HepG2 (cell line): ENCODE measurements at regions not wholly inside any gene's neighbourhood (a gene's known extent, or its start where the extent isn't known, plus 50 kb on each side); places are given as distances from the start of the nearest gene placed in this dataset.

Experiments used
- CEBPB ChIP-seq: IDR thresholded peaks from 2 replicates; pipeline ENCODE4 v1.6.1; 2011; ENCODE audit warnings: low read depth, low read length, improper control_type of control experiment, borderline replicate concordance
- EP300 ChIP-seq, 3 experiments: sonication (generic) in 1 of 3; formaldehyde crosslinking in 1 of 3; IDR thresholded peaks; 2 replicates each; pipeline versions ENCODE4 v1.5.1 to v1.6.1; 2011 to 2020; ENCODE audit warnings: low read depth in 2 of 3, low read length in 2 of 3, borderline replicate concordance in 1 of 3, improper control_type of control experiment in 1 of 3, mild to moderate bottlenecking in 1 of 3, missing genetic modification reagents in 1 of 3, moderate library complexity in 1 of 3
- RAD21 ChIP-seq: fragments of 450-650 bp; formaldehyde crosslinking; IDR thresholded peaks from 2 replicates; pipeline ENCODE4 v1.5.0; 2020; ENCODE audit warnings: mild to moderate bottlenecking
- SRF ChIP-seq: IDR thresholded peaks from 2 replicates; pipeline ENCODE4 v1.6.1; 2011; ENCODE audit warnings: mild to moderate bottlenecking, low read depth, low read length, moderate library complexity
- TBP ChIP-seq: sonication (generic); formaldehyde crosslinking; IDR thresholded peaks from 2 replicates; pipeline ENCODE4 v1.5.0; 2020; ENCODE audit warnings: missing genetic modification reagents
- ZBTB21 ChIP-seq: sonication (generic); formaldehyde crosslinking; IDR thresholded peaks from 2 replicates; pipeline ENCODE4 v1.4.0; 2020; ENCODE audit warnings: missing genetic modification reagents
- ZBTB7A ChIP-seq: sonication (generic); formaldehyde crosslinking; IDR thresholded peaks from 2 replicates; pipeline ENCODE4 v1.8.0; 2022; ENCODE audit warnings: mild to moderate bottlenecking, missing genetic modification reagents
- ZNF333 ChIP-seq: sonication (generic); formaldehyde crosslinking; IDR thresholded peaks from 2 replicates; pipeline ENCODE4 v1.4.0; 2020; ENCODE audit warnings: mild to moderate bottlenecking, missing genetic modification reagents, borderline replicate concordance
- ZNF558 ChIP-seq: sonication (generic); formaldehyde crosslinking; IDR thresholded peaks from 2 replicates; pipeline ENCODE4 v1.9.0; 2022; ENCODE audit warnings: mild to moderate bottlenecking, missing genetic modification reagents, borderline replicate concordance
- TF ChIP-seq, protein P1 (sequence below): sonication (generic); formaldehyde crosslinking; IDR thresholded peaks from 2 replicates; pipeline ENCODE4 v1.4.0; 2020; ENCODE audit warnings: missing genetic modification reagents
- TF ChIP-seq, protein P2 (sequence below): sonication (generic); formaldehyde crosslinking; IDR thresholded peaks from 2 replicates; pipeline ENCODE4 v1.5.0; 2020; ENCODE audit warnings: mild to moderate bottlenecking, missing genetic modification reagents, moderate library complexity
- TF ChIP-seq, protein P3 (sequence below), 2 experiments: IDR thresholded peaks; 2 replicates each; pipeline ENCODE4 v1.6.1; 2011 to 2012; ENCODE audit warnings: low read length in 2 of 2, borderline replicate concordance in 1 of 2, low read depth in 1 of 2, mild to moderate bottlenecking in 1 of 2, moderate library complexity in 1 of 2
- TF ChIP-seq, protein P4 (sequence below), 2 experiments: fragments of 450-650 bp in 1 of 2; sonication (generic) in 1 of 2; formaldehyde crosslinking in 1 of 2; IDR thresholded peaks; 2 replicates each; pipeline versions ENCODE4 v1.6.1 to v1.8.0; 2016 to 2022; ENCODE audit warnings: antibody characterized with exemption in 1 of 2, mild to moderate bottlenecking in 1 of 2, missing genetic modification reagents in 1 of 2

DNA sequence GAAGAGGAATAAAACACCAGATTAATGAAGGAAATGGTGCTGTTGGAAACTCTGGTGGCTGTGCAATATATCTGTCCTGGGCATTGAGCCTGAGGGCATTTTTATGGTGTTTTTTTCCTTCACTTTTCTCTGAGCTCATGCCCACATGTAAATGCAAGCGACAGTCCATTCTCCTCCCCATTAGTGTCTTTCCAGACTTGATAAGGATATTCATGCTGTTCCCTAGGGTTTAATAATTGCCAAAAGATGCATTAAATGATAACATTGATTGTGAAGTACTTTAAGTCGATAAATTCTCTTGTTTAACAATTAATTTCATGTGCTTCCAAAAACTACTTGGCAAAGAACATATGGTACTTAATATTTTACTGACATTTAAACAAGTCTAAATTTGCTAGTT is 384.7 kb downstream of the MDFIC start:
- TF ChIP-seq, protein P1, sequence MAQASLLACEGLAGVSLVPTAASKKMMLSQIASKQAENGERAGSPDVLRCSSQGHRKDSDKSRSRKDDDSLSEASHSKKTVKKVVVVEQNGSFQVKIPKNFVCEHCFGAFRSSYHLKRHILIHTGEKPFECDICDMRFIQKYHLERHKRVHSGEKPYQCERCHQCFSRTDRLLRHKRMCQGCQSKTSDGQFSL (CRISPR knock-in tag), result no peak
- TF ChIP-seq, protein P2, sequence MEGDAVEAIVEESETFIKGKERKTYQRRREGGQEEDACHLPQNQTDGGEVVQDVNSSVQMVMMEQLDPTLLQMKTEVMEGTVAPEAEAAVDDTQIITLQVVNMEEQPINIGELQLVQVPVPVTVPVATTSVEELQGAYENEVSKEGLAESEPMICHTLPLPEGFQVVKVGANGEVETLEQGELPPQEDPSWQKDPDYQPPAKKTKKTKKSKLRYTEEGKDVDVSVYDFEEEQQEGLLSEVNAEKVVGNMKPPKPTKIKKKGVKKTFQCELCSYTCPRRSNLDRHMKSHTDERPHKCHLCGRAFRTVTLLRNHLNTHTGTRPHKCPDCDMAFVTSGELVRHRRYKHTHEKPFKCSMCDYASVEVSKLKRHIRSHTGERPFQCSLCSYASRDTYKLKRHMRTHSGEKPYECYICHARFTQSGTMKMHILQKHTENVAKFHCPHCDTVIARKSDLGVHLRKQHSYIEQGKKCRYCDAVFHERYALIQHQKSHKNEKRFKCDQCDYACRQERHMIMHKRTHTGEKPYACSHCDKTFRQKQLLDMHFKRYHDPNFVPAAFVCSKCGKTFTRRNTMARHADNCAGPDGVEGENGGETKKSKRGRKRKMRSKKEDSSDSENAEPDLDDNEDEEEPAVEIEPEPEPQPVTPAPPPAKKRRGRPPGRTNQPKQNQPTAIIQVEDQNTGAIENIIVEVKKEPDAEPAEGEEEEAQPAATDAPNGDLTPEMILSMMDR (CRISPR knock-in tag), result no peak
- no peak for TF ChIP-seq ZBTB7A (CRISPR knock-in tag)
- TF ChIP-seq CEBPB, result no peak
- no peak for TF ChIP-seq ZNF558 (CRISPR knock-in tag)
- TF ChIP-seq TBP (CRISPR knock-in tag), result no peak
- TF ChIP-seq SRF, result no peak
- TF ChIP-seq ZBTB21, result no peak
- TF ChIP-seq, protein P3, sequence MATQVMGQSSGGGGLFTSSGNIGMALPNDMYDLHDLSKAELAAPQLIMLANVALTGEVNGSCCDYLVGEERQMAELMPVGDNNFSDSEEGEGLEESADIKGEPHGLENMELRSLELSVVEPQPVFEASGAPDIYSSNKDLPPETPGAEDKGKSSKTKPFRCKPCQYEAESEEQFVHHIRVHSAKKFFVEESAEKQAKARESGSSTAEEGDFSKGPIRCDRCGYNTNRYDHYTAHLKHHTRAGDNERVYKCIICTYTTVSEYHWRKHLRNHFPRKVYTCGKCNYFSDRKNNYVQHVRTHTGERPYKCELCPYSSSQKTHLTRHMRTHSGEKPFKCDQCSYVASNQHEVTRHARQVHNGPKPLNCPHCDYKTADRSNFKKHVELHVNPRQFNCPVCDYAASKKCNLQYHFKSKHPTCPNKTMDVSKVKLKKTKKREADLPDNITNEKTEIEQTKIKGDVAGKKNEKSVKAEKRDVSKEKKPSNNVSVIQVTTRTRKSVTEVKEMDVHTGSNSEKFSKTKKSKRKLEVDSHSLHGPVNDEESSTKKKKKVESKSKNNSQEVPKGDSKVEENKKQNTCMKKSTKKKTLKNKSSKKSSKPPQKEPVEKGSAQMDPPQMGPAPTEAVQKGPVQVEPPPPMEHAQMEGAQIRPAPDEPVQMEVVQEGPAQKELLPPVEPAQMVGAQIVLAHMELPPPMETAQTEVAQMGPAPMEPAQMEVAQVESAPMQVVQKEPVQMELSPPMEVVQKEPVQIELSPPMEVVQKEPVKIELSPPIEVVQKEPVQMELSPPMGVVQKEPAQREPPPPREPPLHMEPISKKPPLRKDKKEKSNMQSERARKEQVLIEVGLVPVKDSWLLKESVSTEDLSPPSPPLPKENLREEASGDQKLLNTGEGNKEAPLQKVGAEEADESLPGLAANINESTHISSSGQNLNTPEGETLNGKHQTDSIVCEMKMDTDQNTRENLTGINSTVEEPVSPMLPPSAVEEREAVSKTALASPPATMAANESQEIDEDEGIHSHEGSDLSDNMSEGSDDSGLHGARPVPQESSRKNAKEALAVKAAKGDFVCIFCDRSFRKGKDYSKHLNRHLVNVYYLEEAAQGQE (IDR thresholded peaks at IDR 0.05; ENCODE audit: borderline replicate concordance in 1 of 2, low read depth in 1 of 2, low read length in 2 of 2), result no peak
- TF ChIP-seq, protein P4, sequence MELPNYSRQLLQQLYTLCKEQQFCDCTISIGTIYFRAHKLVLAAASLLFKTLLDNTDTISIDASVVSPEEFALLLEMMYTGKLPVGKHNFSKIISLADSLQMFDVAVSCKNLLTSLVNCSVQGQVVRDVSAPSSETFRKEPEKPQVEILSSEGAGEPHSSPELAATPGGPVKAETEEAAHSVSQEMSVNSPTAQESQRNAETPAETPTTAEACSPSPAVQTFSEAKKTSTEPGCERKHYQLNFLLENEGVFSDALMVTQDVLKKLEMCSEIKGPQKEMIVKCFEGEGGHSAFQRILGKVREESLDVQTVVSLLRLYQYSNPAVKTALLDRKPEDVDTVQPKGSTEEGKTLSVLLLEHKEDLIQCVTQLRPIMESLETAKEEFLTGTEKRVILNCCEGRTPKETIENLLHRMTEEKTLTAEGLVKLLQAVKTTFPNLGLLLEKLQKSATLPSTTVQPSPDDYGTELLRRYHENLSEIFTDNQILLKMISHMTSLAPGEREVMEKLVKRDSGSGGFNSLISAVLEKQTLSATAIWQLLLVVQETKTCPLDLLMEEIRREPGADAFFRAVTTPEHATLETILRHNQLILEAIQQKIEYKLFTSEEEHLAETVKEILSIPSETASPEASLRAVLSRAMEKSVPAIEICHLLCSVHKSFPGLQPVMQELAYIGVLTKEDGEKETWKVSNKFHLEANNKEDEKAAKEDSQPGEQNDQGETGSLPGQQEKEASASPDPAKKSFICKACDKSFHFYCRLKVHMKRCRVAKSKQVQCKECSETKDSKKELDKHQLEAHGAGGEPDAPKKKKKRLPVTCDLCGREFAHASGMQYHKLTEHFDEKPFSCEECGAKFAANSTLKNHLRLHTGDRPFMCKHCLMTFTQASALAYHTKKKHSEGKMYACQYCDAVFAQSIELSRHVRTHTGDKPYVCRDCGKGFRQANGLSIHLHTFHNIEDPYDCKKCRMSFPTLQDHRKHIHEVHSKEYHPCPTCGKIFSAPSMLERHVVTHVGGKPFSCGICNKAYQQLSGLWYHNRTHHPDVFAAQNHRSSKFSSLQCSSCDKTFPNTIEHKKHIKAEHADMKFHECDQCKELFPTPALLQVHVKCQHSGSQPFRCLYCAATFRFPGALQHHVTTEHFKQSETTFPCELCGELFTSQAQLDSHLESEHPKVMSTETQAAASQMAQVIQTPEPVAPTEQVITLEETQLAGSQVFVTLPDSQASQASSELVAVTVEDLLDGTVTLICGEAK (IDR thresholded peaks at IDR 0.05), result no peak
- TF ChIP-seq, protein P4 (CRISPR knock-in tag; IDR thresholded peaks at IDR 0.05), result no peak
- no peak for TF ChIP-seq EP300 (IDR thresholded peaks at IDR 0.05; ENCODE audit: low read depth in 2 of 2, low read length in 2 of 2)
- no peak for TF ChIP-seq EP300 (CRISPR knock-in tag; IDR thresholded peaks at IDR 0.05; ENCODE audit: borderline replicate concordance)
- no peak for TF ChIP-seq ZNF333 (CRISPR knock-in tag)
- no peak for TF ChIP-seq RAD21 (CRISPR knock-in tag)
